WTC11 (cell line): ENCODE measurements at regions not wholly inside any gene's neighbourhood (a gene's known extent, or its start where the extent isn't known, plus 50 kb on each side); places are given as distances from the start of the nearest gene placed in this dataset.

Experiments used
- ATF6 ChIP-seq: sonication (generic); formaldehyde crosslinking; IDR thresholded peaks from 2 replicates; pipeline ENCODE4 v1.8.1; 2023; ENCODE audit warnings: mild to moderate bottlenecking, missing genetic modification reagents
- CTCF ChIP-seq: fragments of 200-600 bp; IDR thresholded peaks from 2 replicates; pipeline ENCODE4 v1.8.0; 2022; ENCODE audit warnings: antibody characterized with exemption
- ELF4 ChIP-seq: sonication (generic); formaldehyde crosslinking; IDR thresholded peaks from 2 replicates; pipeline ENCODE4 v1.8.1; 2022; ENCODE audit warnings: low read depth, mild to moderate bottlenecking, moderate library complexity, missing genetic modification reagents
- KAT7 ChIP-seq: sonication (generic); formaldehyde crosslinking; IDR thresholded peaks from 2 replicates; pipeline ENCODE4 v1.8.1; 2023; ENCODE audit warnings: missing genetic modification reagents, mild to moderate bottlenecking, borderline replicate concordance
- ZBTB43 ChIP-seq: sonication (generic); formaldehyde crosslinking; IDR thresholded peaks from 2 replicates; pipeline ENCODE4 v1.8.1; 2023; ENCODE audit warnings: mild to moderate bottlenecking, missing genetic modification reagents
- ZNF219 ChIP-seq: sonication (generic); formaldehyde crosslinking; IDR thresholded peaks from 2 replicates; pipeline ENCODE4 v1.8.0; 2023; ENCODE audit warnings: missing genetic modification reagents, mild to moderate bottlenecking, borderline replicate concordance

GRCh38 chr9:86752733-86753132, 194.6 kb downstream of the GAS1 start:
- TF ChIP-seq CTCF = no peak
- TF ChIP-seq ZNF219 (CRISPR knock-in tag) = no peak
- no peak for TF ChIP-seq ELF4 (CRISPR knock-in tag)
- TF ChIP-seq ATF6 (CRISPR knock-in tag) = no peak
- no peak for TF ChIP-seq KAT7 (CRISPR knock-in tag)
- TF ChIP-seq ZBTB43 (CRISPR knock-in tag) = no peak
